ENCODE measurements at regions not wholly inside any gene's neighbourhood (a gene's known extent, or its start where the extent isn't known, plus 50 kb on each side); places are given as distances from the start of the nearest gene placed in this dataset.

DNA sequence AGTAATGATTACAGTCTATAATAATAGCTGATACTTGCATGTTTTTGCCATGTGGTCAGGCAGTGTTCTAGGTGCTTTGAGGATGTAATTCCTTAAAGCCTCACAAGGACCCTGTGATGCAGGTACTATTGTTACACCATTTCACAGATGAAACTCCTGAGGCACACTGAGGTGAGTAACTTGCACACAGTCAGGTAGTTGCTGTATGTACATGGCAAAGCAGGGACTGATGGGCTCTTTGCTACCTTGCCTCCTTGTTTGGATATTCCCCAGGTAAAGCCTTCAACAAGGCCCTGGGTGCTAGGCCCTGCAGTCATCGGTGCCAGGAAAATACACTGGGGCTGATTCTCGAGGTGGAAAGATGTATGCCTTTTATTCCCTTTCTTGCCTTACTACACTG lies 317.5 kb downstream of the CXCL12 start:
- Mint-ChIP-seq H3K27me3 (no peaks in the 10 kb centered on the region), H3K9me3 (no peaks in the 10 kb centered on the region)
- POLR2A ChIA-PET, result no interaction called here

DNA sequence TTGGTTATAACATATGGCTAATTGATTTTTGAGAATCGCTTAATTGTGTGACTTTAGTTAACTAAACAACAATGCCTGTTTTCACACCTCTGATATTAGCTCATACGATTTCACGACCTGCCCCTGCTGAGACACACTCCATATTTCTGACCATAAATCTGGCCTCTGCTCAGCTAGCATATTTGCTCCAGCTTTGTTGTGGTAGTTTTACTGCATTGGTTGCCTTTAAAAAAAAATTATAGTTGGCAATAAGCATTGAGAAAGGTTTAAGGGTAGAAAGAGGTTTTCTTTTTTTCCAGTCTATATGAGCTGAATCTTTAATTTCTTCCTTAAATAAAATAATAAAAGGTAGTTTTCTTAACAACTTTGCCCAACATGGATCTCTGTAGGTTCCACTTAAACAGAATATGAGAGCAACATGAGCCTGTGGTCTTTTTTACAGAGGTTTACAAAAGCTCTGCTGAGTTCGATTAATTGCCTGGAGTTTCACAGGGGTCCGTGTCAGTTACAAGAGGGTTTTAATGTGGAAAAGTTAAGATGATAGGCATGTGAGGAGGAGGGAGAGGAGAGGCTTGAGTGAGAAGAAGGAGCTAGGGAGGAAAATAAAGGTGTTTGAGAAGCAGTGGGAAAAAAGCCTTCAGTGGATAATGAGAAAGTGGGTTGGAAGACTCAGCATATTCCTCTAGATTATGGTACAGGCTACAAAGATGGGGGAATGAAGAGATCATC lies 318.2 kb downstream of the CXCL12 start:
- Mint-ChIP-seq H3K4me1 (ENCODE audit: low read depth) (no peaks in the 10 kb centered on the region), H3K4me3 (no peak overlapping the region), H3K36me3 (no peaks in the 10 kb centered on the region), H3K9me3 (no peaks in the 10 kb centered on the region), H3K27ac (no peak overlapping the region), H3K27me3 (no peaks in the 10 kb centered on the region)
- intact Hi-C loops (cut with micrococcal nuclease), result loop anchor here (10.0 kb wide), 1 partner anchor 58 kb away; no protein-coding TSS in a partner anchor
- CTCF ChIA-PET, result interaction anchor here (1.3 kb wide), 1 partner anchor 376 kb away, joined by 6 read pairs; no protein-coding TSS in a partner anchor
- POLR2A ChIA-PET, result no interaction called here
- DNase-seq, result no peak

More for the DNA sequence above, 317.5 kb downstream of the CXCL12 start:
- CTCF ChIA-PET, result interaction anchor here (1.3 kb wide), 1 partner anchor 377 kb away, joined by 6 read pairs; no protein-coding TSS in a partner anchor
- Mint-ChIP-seq H3K36me3 (no peaks in the 10 kb centered on the region), H3K4me1 (ENCODE audit: low read depth) (no peaks in the 10 kb centered on the region), H3K27ac (no peak overlapping the region), H3K4me3 (no peak overlapping the region)
- intact Hi-C loops (cut with micrococcal nuclease), result loop anchor here (10.0 kb wide), 1 partner anchor 57 kb away; no protein-coding TSS in a partner anchor
- no peak for DNase-seq

DNA sequence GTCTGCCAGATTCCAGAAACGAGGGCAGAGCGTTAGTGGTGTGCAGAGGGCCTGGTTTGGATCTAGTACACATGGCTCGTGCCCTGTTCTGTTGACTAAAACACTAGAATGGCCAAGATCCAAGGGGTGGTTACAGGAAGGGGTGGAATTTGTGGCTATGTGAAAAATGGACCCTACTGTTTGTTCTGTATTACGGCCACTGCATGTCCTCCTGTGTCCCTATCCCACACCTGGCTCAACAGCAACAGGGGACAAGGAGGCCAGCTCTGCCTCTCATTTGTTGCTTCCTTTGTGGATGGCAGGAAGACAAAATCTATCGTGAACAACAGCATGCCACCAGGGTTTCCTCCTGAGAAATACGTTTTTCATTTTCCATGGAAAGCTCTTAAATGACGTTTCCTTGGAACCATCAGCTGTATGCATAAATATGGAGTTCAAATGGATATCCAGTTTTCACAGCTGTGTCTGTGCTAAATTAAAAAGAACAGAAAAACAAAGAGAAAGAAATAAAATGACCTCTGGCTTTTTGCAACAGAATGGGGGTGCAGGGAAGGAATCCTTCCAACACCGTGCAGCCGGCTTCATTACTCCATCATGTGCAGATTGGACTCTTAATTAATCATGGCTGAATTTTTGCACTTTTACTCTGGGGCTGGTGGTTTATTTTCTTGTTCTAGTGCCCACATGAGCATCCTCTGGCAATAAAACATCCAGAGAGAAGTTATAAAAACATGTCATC lies 318.9 kb downstream of the CXCL12 start:
- ChIA-PET CTCF (interaction anchor here (1.3 kb wide), 1 partner anchor 376 kb away, joined by 6 read pairs; no protein-coding TSS in a partner anchor), POLR2A (no interaction called here)
- intact Hi-C loops (cut with micrococcal nuclease), result loop anchor here (10.0 kb wide), 1 partner anchor 59 kb away; no protein-coding TSS in a partner anchor
- Mint-ChIP-seq H3K4me1 (ENCODE audit: low read depth) (no peaks in the 10 kb centered on the region), H3K27me3 (no peaks in the 10 kb centered on the region), H3K27ac (no peak overlapping the region), H3K4me3 (no peak overlapping the region), H3K36me3 (no peaks in the 10 kb centered on the region), H3K9me3 (no peaks in the 10 kb centered on the region)
- DNase-seq, result no peak

DNA sequence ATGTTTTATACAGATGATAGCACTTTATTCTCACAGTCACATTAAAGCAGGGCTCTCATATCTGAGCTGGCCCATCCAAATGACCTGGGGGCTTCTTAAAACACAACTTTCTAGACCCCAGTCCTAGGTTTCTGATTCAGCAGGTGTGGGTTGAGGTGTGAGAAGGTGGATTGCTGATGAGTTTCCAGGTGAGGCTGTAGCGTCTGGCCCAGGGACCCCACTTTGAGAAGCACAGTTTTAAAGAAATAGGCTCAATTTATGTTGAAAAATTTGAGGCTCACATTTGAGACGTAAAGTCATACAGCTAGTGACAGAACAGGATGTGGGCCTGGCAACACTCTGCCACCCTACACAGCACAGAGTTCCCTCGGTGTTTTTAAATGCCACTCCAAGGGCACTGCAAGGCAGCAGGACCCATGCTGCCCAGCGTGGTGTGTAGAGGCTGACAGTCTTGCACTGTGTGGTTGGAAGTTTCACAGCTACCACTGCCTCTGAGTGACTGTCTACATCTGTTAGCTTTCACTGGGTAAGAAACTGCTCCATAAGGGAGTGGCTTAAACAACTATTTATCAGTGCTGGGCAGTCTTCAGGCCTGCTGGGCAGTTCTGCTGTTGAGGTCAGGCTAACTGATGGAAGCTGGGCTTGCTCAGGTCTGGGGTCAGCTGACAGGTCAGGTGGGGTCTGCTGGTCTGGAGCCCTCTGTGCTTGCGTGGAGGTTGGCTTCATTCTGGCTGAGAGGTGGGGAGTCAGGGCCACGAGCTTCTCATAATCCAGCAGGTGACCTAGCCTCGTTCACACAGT lies 319.7 kb downstream of the CXCL12 start:
- H3K4me1 Mint-ChIP-seq (ENCODE audit: low read depth), result no peaks in the 10 kb centered on the region
- no peak overlapping the region for H3K4me3 Mint-ChIP-seq
- no peaks in the 10 kb centered on the region for H3K27me3 Mint-ChIP-seq
- no peaks in the 10 kb centered on the region for H3K9me3 Mint-ChIP-seq
- H3K36me3 Mint-ChIP-seq, result no peaks in the 10 kb centered on the region
- CTCF ChIA-PET, result no interaction called here
- intact Hi-C loops (cut with micrococcal nuclease), result loop anchor here (10.0 kb wide), 1 partner anchor 60 kb away; no protein-coding TSS in a partner anchor
- H3K27ac Mint-ChIP-seq, result no peak overlapping the region
- no peak for DNase-seq
- POLR2A ChIA-PET, result no interaction called here

DNA sequence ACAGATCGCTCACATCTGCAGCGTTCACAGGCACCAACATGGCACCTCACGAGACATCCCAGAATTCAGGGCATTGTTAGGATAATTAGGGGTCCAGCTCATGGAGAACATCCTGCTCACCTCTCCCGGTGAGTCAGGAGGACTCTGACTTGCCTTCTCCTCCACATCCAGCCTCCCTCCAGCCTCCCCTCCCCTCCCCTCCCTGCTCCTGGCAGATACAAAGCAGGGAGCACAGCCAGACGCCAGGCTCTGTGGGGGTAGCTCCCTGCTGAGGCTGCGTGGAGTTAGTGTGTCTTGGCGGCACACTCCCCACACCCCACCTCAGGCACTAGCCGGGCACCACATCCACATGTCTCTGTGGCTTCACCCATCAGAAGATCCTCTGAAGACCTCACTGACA lies 320.6 kb downstream of the CXCL12 start:
- no peak for DNase-seq
- no peaks in the 10 kb centered on the region for H3K27me3 Mint-ChIP-seq
- no peak overlapping the region for H3K27ac Mint-ChIP-seq
- POLR2A ChIA-PET, result no interaction called here
- CTCF ChIA-PET, result no interaction called here
- no peaks in the 10 kb centered on the region for H3K36me3 Mint-ChIP-seq
- H3K9me3 Mint-ChIP-seq, result no peaks in the 10 kb centered on the region
- H3K4me1 Mint-ChIP-seq (ENCODE audit: low read depth), result no peaks in the 10 kb centered on the region
- intact Hi-C loops (cut with micrococcal nuclease), result loop anchor here (10.0 kb wide), 1 partner anchor 60 kb away; no protein-coding TSS in a partner anchor
- H3K4me3 Mint-ChIP-seq, result no peak overlapping the region

DNA sequence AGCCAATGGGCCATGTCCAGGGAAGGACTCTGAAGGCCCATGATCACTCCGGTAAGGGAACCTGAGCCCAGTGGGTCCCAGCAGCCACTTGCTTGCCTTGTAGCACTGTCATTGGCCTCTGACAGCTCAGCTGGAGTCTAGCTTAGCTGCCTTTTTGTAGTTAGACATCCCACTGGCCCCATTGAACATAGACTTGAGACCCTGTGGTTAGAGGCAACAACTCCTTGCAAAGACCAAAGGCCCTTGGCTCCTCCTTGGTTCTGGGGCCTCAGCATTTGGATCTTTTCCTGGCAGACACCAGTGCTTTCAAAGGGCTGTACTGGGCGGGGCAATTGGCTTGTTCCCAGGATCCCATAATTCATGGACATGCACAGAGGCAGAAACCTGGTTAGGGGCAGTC lies 321.2 kb downstream of the CXCL12 start:
- H3K4me1 Mint-ChIP-seq (ENCODE audit: low read depth), result no peaks in the 10 kb centered on the region
- intact Hi-C loops (cut with micrococcal nuclease), result loop anchor here (10.0 kb wide), 1 partner anchor 61 kb away; no protein-coding TSS in a partner anchor
- no peaks in the 10 kb centered on the region for H3K36me3 Mint-ChIP-seq
- H3K4me3 Mint-ChIP-seq, result no peak overlapping the region
- ChIA-PET POLR2A (no interaction called here), CTCF (no interaction called here)
- H3K9me3 Mint-ChIP-seq, result no peaks in the 10 kb centered on the region
- DNase-seq, result no peak
- H3K27ac Mint-ChIP-seq, result no peak overlapping the region
- H3K27me3 Mint-ChIP-seq, result no peaks in the 10 kb centered on the region

DNA sequence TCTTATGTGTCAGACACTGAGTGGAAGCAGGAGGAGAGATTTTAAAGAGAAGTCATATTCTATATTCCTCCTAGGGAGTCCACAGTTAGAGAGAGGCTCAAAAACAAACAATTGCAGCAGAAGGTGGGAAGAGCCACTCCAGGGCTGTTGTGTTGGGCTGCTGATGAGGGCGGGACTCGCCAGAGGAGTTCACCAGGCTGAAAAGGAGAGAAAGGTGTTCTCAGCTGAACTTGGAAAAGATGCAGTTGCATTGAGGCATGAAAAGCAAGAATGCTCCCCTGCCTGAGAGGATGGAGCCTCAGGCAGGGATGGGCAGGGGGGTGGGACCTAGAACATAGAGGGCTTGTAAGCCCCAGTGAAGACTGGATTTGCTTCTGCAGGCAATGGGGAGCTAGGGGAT lies 324.2 kb downstream of the CXCL12 start:
- ChIA-PET CTCF (no interaction called here), POLR2A (no interaction called here)
- no peak overlapping the region for H3K4me3 Mint-ChIP-seq
- no peaks in the 10 kb centered on the region for H3K36me3 Mint-ChIP-seq
- no peak overlapping the region for H3K27ac Mint-ChIP-seq
- no peak for DNase-seq
- H3K27me3 Mint-ChIP-seq, result peaks cover 3% of the 10 kb centered on the region
- intact Hi-C loops (cut with micrococcal nuclease), result loop anchor here (10.0 kb wide), 1 partner anchor 64 kb away; no protein-coding TSS in a partner anchor
- H3K9me3 Mint-ChIP-seq, result no peaks in the 10 kb centered on the region
- H3K4me1 Mint-ChIP-seq (ENCODE audit: low read depth), result no peaks in the 10 kb centered on the region

DNA sequence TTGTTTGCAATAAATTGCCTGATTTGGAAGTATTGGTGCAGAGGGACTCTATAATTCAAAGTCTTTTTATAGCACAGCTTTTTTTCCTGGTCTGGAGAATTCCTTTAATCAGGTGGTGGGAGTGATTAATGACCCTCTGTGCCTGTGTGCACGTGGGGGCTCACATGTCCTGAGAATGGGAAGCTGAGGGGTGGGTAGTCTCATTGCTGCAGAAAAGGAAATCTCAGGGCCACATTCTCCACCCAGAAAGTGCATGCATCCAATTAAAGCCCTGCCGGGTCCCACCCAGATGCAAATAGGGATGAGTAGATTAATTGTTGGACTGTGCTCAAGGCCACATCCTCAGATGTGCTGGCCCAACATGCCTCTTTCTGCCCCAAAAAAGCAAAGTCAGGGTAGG lies 324.7 kb downstream of the CXCL12 start:
- no peaks in the 10 kb centered on the region for H3K36me3 Mint-ChIP-seq
- DNase-seq, result no peak

DNA sequence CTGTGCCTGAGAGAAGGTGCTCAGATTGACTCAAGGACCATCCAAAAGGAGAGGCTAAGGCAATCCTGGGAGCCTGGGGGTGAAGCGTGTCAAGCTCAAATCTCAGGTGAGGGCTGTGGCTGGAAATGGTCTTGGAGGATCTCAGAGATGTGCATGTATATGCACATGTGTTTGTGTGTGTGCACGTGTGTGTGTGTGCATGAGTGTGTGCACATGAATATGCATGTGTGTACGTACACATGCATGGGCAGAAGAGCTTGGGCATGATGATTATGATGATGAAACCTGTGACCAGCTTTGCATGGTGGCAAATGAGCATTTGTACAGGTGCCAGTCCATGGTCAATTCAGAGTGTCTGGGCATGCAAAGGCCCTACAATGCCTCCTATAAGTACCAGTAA lies 326.6 kb downstream of the CXCL12 start:
- ChIA-PET CTCF (no interaction called here), POLR2A (no interaction called here)
- Mint-ChIP-seq H3K9me3 (no peaks in the 10 kb centered on the region), H3K4me3 (no peak overlapping the region), H3K4me1 (ENCODE audit: low read depth) (no peaks in the 10 kb centered on the region), H3K27ac (no peak overlapping the region), H3K27me3 (peaks cover 3% of the 10 kb centered on the region), H3K36me3 (no peaks in the 10 kb centered on the region)
- intact Hi-C loops (cut with micrococcal nuclease), result no loop called here
- no peak for DNase-seq

More for the DNA sequence above, 324.7 kb downstream of the CXCL12 start:
- no peaks in the 10 kb centered on the region for H3K4me1 Mint-ChIP-seq (ENCODE audit: low read depth)
- H3K9me3 Mint-ChIP-seq, result no peaks in the 10 kb centered on the region
- no peak overlapping the region for H3K27ac Mint-ChIP-seq
- intact Hi-C loops (cut with micrococcal nuclease), result loop anchor here (10.0 kb wide), 1 partner anchor 65 kb away; no protein-coding TSS in a partner anchor
- CTCF ChIA-PET, result no interaction called here
- POLR2A ChIA-PET, result no interaction called here
- no peak overlapping the region for H3K4me3 Mint-ChIP-seq
- H3K27me3 Mint-ChIP-seq, result peaks cover 3% of the 10 kb centered on the region

DNA sequence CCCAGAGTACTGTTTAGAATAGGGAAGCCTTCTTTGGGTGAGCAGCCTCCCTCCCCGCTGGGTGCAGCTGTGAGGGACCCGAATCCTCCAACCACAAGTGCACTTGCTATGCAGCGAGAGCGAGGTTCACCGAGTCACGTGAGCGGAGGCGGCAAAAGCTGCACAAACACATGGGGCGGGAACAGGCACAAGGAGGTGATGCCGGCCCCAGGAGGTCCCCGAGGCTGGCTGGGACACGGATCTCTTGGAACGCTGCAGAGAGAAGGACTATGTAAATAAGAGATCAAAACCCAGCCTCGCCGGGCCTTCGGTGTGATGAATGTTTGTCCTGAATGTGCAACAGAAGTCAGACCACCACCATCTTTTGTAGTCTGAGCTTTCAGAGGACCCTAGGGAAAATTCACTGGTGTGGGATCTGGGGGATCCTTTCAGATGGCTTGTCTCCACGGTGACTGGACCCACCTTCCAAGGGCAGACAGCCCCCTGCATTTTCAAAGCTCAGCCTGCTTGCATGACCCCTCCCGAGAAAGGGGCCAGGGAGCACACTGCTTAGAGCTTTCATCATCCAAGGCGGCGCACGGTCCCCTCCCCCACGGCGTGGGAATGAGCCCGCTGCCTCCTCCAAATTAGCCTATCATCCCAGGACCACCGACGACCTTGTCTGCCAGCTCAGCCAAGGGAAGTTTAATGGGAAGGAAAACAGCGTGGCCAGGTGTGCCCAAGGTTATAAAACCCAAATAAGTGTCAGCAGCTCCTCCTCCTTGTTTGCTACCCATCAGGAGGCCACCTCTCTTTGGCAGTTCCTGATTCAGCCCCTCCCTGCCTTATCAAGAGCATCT lies 327.7 kb downstream of the CXCL12 start:
- Mint-ChIP-seq H3K36me3 (no peaks in the 10 kb centered on the region), H3K9me3 (no peaks in the 10 kb centered on the region), H3K4me3 (no peak overlapping the region), H3K4me1 (ENCODE audit: low read depth) (no peaks in the 10 kb centered on the region), H3K27me3 (peaks cover 3% of the 10 kb centered on the region), H3K27ac (no peak overlapping the region)
- intact Hi-C loops (cut with micrococcal nuclease), result no loop called here
- ChIA-PET POLR2A (no interaction called here), CTCF (no interaction called here)
- DNase-seq, result no peak

DNA sequence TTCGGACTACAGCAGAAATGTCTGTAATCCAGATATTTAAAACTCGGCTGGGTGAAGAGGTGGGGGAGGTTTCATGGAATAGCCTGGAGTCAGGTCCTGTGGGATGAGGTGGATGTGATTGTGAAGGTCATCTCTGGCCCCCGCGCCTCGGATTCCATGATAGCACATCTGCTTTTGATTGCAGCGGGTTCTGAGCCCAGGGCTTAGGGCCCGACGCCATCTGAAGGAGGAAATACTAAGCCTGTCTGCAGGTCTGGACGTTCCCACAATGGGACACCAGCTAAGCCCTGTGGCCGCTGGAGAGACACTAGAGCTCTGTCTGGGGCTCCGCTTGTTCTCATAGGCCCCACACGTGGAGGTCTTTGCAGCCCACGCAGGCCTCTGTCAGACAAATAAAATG lies 328.7 kb downstream of the CXCL12 start:
- intact Hi-C loops (cut with micrococcal nuclease), result no loop called here
- Mint-ChIP-seq H3K27ac (no peak overlapping the region), H3K9me3 (no peaks in the 10 kb centered on the region), H3K36me3 (no peaks in the 10 kb centered on the region), H3K4me1 (ENCODE audit: low read depth) (no peaks in the 10 kb centered on the region), H3K4me3 (no peak overlapping the region), H3K27me3 (peaks cover 6% of the 10 kb centered on the region)
- POLR2A ChIA-PET, result no interaction called here
- no peak for DNase-seq
- CTCF ChIA-PET, result no interaction called here
